GM12878 (cell line): ENCODE measurements at regions not wholly inside any gene's neighbourhood (a gene's known extent, or its start where the extent isn't known, plus 50 kb on each side); places are given as distances from the start of the nearest gene placed in this dataset.

Experiments
- CBX3 ChIP-seq: fragments of 200-600 bp; sonication (generic); IDR thresholded peaks from 2 replicates; pipeline ENCODE4 v1.6.1; 2016; ENCODE audit warnings: low read depth, borderline replicate concordance
- EP300 ChIP-seq, 2 experiments: fragments of 150-350 bp in 1 of 2; IDR thresholded peaks; 2 replicates each; pipeline ENCODE4 v1.6.1; 2011 to 2012; ENCODE audit warnings: low read depth in 2 of 2, low read length in 2 of 2, borderline replicate concordance in 1 of 2, improper control_type of control experiment in 1 of 2, inconsistent platforms in 1 of 2; ENCODE audit not compliant: control insufficient read depth in 1 of 2
- HDAC6 ChIP-seq: fragments of 200-600 bp; sonication (generic); IDR thresholded peaks from one replicate; pipeline ENCODE4 v1.8.0; 2017; ENCODE audit warnings: antibody characterized with exemption; ENCODE audit not compliant: unreplicated experiment
- IRF5 ChIP-seq: fragments of 450-650 bp; IDR thresholded peaks from 2 replicates; pipeline ENCODE4 v1.6.1; 2017; ENCODE audit warnings: borderline replicate concordance
- MAX ChIP-seq: IDR thresholded peaks from 2 replicates; pipeline ENCODE4 v1.6.1; 2012; ENCODE audit warnings: low read depth, low read length, improper control_type of control experiment
- PBX3 ChIP-seq: IDR thresholded peaks from 2 replicates; pipeline ENCODE4 v1.6.1; 2011; ENCODE audit warnings: mild to moderate bottlenecking, low read depth, low read length, moderate library complexity; ENCODE audit not compliant: insufficient replicate concordance
- POLR2AphosphoS5 ChIP-seq: IDR thresholded peaks from 2 replicates; pipeline ENCODE4 v1.6.1; 2011; ENCODE audit warnings: mild to moderate bottlenecking, low read length, inconsistent platforms
- RAD21 ChIP-seq: IDR thresholded peaks from 2 replicates; pipeline ENCODE4 v1.6.1; 2011; ENCODE audit warnings: mild to moderate bottlenecking, low read depth, low read length, moderate library complexity; ENCODE audit not compliant: insufficient read depth
- SP1 ChIP-seq: IDR thresholded peaks from one replicate; pipeline ENCODE4 v1.6.1; 2011; ENCODE audit warnings: low read depth, low read length
- ZNF207 ChIP-seq: fragments of 450-650 bp; IDR thresholded peaks from 2 replicates; pipeline ENCODE4 v1.6.1; 2014; ENCODE audit warnings: antibody characterized with exemption, mild to moderate bottlenecking, borderline replicate concordance

- TF ChIP-seq SP1 (no peak), POLR2AphosphoS5 (no peak), CBX3 (no peak), EP300 (IDR thresholded peaks at IDR 0.05; ENCODE audit: borderline replicate concordance in 1 of 2, control insufficient read depth in 1 of 2, low read depth in 2 of 2, low read length in 2 of 2) (no peak), RAD21 (no peak), MAX (no peak), IRF5 (no peak), PBX3 (no peak), HDAC6 (no peak), ZNF207 (no peak)
Measured at GRCh38 chr3:194201953-194202666, 66.2 kb downstream of the HES1 start.
